ENCODE measurements at regions not wholly inside any gene's neighbourhood (a gene's known extent, or its start where the extent isn't known, plus 50 kb on each side); places are given as distances from the start of the nearest gene placed in this dataset.

GRCh38 chr17:56727876-56728617 lies 105.7 kb downstream of the C17orf67 start:
- TF ChIP-seq CEBPB (IDR thresholded peaks at IDR 0.05) (no peak), RAD21 (IDR thresholded peaks at IDR 0.05; ENCODE audit: low read depth) (no peak), EP300 (IDR thresholded peaks at IDR 0.05; ENCODE audit: borderline replicate concordance) (no peak), MAX (IDR thresholded peaks at IDR 0.05) (no peak), USF1 (IDR thresholded peaks at IDR 0.05) (no peak), REST (IDR thresholded peaks at IDR 0.05; ENCODE audit: low read depth) (no peak), TAF1 (IDR thresholded peaks at IDR 0.05; ENCODE audit: low read depth) (no peak), NFIC (IDR thresholded peaks at IDR 0.05) (no peak), TEAD4 (IDR thresholded peaks at IDR 0.05) (no peak), YY1 (IDR thresholded peaks at IDR 0.05; ENCODE audit: low read depth) (no peak), EGR1 (IDR thresholded peaks at IDR 0.05) (no peak), CREB1 (IDR thresholded peaks at IDR 0.05; ENCODE audit: low read depth) (no peak)
